Frontal cortex (tissue), 3 donors: ENCODE measurements at regions not wholly inside any gene's neighbourhood (a gene's known extent, or its start where the extent isn't known, plus 50 kb on each side); places are given as distances from the start of the nearest gene placed in this dataset.

Experiments
- DNase-seq, 2 donors: peaks; one replicate each; pipeline ENCODE4 v3.0.0; 2012; ENCODE audit warnings: low spot score in 2 of 2
- FAIRE-seq: peaks from 2 replicates; lab custom pipeline; 2012; peaks lifted over from hg19 to GRCh38; lab: Jason Lieb, UNC
- donor health status: control.
- donor health status: control.
- donor health status: control.

- no peak for FAIRE-seq
- DNase-seq = no peak
Measured at GRCh38 chr6:105786449-105786848, 299.7 kb upstream of the PRDM1 start.

- no peak for DNase-seq
- FAIRE-seq = no peak
Measured at GRCh38 chr6:105785066-105785811, 300.9 kb upstream of the PRDM1 start.

- no peak for FAIRE-seq
- no peak for DNase-seq
Measured at GRCh38 chr6:105784179-105784578, 302.0 kb upstream of the PRDM1 start.

- DNase-seq (no peak), FAIRE-seq (no peak)
Measured at GRCh38 chr6:105783333-105783935, 302.7 kb upstream of the PRDM1 start.

GRCh38 chr6:105781915-105782314, 304.2 kb upstream of the PRDM1 start:
- no peak for DNase-seq
- no peak for FAIRE-seq

GRCh38 chr6:105781248-105781647, 304.9 kb upstream of the PRDM1 start:
- FAIRE-seq (no peak), DNase-seq (no peak)

- no peak for DNase-seq
- FAIRE-seq = no peak
Measured at GRCh38 chr6:105780146-105780860, 305.8 kb upstream of the PRDM1 start.

- DNase-seq (no peak), FAIRE-seq (no peak)
Measured at GRCh38 chr6:105779110-105779509, 307.0 kb upstream of the PRDM1 start.

- FAIRE-seq (no peak), DNase-seq (no peak)
Measured at GRCh38 chr6:105775095-105775494, 311.0 kb upstream of the PRDM1 start.

GRCh38 chr6:105774247-105774646, 311.9 kb upstream of the PRDM1 start:
- no peak for FAIRE-seq
- DNase-seq = no peak

GRCh38 chr6:105771313-105771970, 314.7 kb upstream of the PRDM1 start:
- DNase-seq (no peak), FAIRE-seq (no peak)

GRCh38 chr6:105769987-105770386, 316.1 kb upstream of the PRDM1 start:
- DNase-seq (no peak), FAIRE-seq (no peak)

- no peak for DNase-seq
- no peak for FAIRE-seq
Measured at GRCh38 chr6:105769197-105769596, 316.9 kb upstream of the PRDM1 start.

- FAIRE-seq (no peak), DNase-seq (no peak)
Measured at GRCh38 chr6:105767541-105767940, 318.6 kb upstream of the PRDM1 start.

GRCh38 chr6:105765239-105765638, 320.9 kb upstream of the PRDM1 start:
- no peak for FAIRE-seq
- DNase-seq = no peak

- FAIRE-seq (no peak), DNase-seq (no peak)
Measured at GRCh38 chr6:105764315-105764714, 321.8 kb upstream of the PRDM1 start.

- FAIRE-seq (no peak), DNase-seq (no peak)
Measured at GRCh38 chr6:105763866-105764265, 322.3 kb upstream of the PRDM1 start.

- FAIRE-seq = no peak
Measured at GRCh38 chr6:105760746-105761145, 325.4 kb upstream of the PRDM1 start.

GRCh38 chr6:105759946-105760345, 326.2 kb upstream of the PRDM1 start:
- no peak for DNase-seq
- no peak for FAIRE-seq

More at GRCh38 chr6:105760746-105761145, 325.4 kb upstream of the PRDM1 start:
- DNase-seq = no peak

- DNase-seq (no peak), FAIRE-seq (no peak)
Measured at GRCh38 chr6:105759015-105759414, 327.1 kb upstream of the PRDM1 start.
